ENCODE measurements at regions not wholly inside any gene's neighbourhood (a gene's known extent, or its start where the extent isn't known, plus 50 kb on each side); places are given as distances from the start of the nearest gene placed in this dataset.
A peak's percentile ranks its signal among the peaks of the same experiment; 100 is the strongest.

DNA sequence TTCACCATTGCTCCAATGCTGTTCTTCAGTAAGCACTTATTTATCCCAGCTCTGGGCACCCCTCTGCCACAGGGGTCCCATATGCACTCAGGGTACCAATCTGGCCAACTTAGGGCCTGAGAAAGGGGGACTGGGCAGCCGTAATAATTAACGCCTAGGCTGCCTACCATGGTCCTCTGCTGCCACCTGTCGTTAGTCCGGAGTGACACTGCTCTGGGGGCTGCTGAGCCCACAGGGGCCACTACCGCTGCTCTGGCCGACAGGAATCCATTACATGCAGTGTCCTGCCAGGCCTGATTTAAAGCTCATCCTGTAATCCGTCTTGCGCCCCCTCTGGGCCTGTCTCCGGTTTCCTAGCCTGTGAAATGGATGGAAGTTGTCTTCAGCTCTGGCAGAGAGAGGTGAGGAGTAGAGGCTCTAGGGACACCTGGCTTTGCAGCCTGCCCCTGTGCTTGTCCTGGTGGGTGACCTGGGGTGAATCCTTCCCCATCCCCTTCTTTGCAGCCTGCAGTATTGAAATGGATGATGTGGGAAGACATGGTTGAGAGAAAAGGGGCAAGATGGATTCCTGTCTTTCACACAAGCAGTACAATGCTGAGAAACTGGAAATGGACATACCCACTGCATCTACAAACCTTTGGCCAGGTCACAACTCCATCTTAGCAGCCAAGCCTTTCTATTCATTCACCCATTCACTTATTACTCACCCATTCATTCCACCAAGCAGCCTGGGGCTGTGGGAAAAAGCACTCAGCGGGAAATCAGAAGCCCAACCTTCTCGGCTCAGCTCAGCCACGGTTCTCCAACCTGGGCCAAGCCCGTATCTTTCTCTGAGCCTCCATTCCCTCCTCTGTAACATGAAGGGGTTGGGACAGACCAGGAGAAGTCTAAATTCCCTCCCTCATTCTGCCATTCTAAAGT is 116.3 kb upstream of the NALF2 start:
- no TSS peak for BruUV-seq (replicated peaks)
- CTCF ChIA-PET, result interaction anchor here (0.5 kb wide), 1 partner anchor 627 kb away, joined by 3 read pairs; no protein-coding TSS in a partner anchor
- Histone ChIP-seq H3K27me3 (ENCODE audit: control insufficient read depth, insufficient read depth, low read length) (peaks cover 3% of the 10 kb centered on the region; the same call in 1 of the 2 replicates), H3K9me3 (ENCODE audit: control insufficient read depth, insufficient read depth, low read depth, low read length) (no peaks in the 10 kb centered on the region), H3K4me3 (ENCODE audit: low read depth in 2 of 2, low read length in 2 of 2) (no peak overlapping the region), H3K36me3 (ENCODE audit: control insufficient read depth, insufficient read depth, low read length) (no peaks in the 10 kb centered on the region), H3K4me1 (ENCODE audit: control insufficient read depth, insufficient read depth, low read length) (no peaks in the 10 kb centered on the region; the same call in 1 of the 2 replicates), H3K27ac (ENCODE audit: low read length) (no peak overlapping the region)
- ATAC-seq, result peak; percentile 89
- DNase-seq (ENCODE audit: low read depth, low spot score), result no peak
- POLR2A ChIA-PET, result no interaction called here
- in situ Hi-C loops (cut with HindIII; ENCODE audit: low pct_unique_long_range_greater_than_20kb, low sequenced_read_pairs), result no loop called here
- intact Hi-C loops (cut with micrococcal nuclease; ENCODE audit: unreplicated experiment), result loop anchor here (1.0 to 5.0 kb wide), 3 partner anchors 96 to 560 kb away; no protein-coding TSS in a partner anchor
- TF ChIP-seq, protein P1, sequence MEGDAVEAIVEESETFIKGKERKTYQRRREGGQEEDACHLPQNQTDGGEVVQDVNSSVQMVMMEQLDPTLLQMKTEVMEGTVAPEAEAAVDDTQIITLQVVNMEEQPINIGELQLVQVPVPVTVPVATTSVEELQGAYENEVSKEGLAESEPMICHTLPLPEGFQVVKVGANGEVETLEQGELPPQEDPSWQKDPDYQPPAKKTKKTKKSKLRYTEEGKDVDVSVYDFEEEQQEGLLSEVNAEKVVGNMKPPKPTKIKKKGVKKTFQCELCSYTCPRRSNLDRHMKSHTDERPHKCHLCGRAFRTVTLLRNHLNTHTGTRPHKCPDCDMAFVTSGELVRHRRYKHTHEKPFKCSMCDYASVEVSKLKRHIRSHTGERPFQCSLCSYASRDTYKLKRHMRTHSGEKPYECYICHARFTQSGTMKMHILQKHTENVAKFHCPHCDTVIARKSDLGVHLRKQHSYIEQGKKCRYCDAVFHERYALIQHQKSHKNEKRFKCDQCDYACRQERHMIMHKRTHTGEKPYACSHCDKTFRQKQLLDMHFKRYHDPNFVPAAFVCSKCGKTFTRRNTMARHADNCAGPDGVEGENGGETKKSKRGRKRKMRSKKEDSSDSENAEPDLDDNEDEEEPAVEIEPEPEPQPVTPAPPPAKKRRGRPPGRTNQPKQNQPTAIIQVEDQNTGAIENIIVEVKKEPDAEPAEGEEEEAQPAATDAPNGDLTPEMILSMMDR (IDR thresholded peaks at IDR 0.05), result peak; percentile 86
- no peak for TF ChIP-seq POLR2AphosphoS5 (IDR thresholded peaks at IDR 0.05; ENCODE audit: low read depth, low read length)

DNA sequence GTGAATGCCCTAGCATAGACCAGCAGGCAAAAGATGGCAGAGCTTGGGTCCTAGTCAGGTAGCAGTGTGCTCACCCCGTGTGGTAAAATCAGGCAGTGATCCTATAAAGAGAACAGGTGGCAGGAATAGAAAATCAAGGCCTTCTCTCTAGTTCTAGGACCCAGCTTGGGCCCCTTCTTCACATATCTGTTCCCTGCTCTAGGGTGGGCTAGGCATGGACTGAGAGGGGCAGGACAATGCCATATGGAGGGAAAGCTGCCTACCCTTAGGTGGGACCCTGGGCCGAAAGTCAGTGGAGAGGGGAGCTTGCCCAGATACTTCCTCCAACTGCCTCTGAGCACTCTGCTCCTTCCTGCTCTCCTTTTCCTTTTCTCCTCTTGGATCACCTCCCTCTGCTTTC is 117.4 kb upstream of the NALF2 start:
- no peak for ATAC-seq
- Histone ChIP-seq H3K4me3 (ENCODE audit: low read depth in 2 of 2, low read length in 2 of 2) (no peak overlapping the region), H3K27me3 (ENCODE audit: control insufficient read depth, insufficient read depth, low read length) (peaks cover 3% of the 10 kb centered on the region; the same call in 1 of the 2 replicates), H3K9me3 (ENCODE audit: control insufficient read depth, insufficient read depth, low read depth, low read length) (no peaks in the 10 kb centered on the region), H3K27ac (ENCODE audit: low read length) (no peak overlapping the region), H3K36me3 (ENCODE audit: control insufficient read depth, insufficient read depth, low read length) (no peaks in the 10 kb centered on the region), H3K4me1 (ENCODE audit: control insufficient read depth, insufficient read depth, low read length) (no peaks in the 10 kb centered on the region; the same call in 1 of the 2 replicates)
- BruUV-seq (replicated peaks), result no TSS peak
- POLR2A ChIA-PET, result no interaction called here
- intact Hi-C loops (cut with micrococcal nuclease; ENCODE audit: unreplicated experiment), result loop anchor here (1.0 to 5.0 kb wide), 3 partner anchors 94 to 558 kb away; no protein-coding TSS in a partner anchor
- no peak for TF ChIP-seq TCF7L2 (IDR thresholded peaks at IDR 0.05; ENCODE audit: low read depth, low read length)
- no peak for TF ChIP-seq SIN3A (IDR thresholded peaks at IDR 0.05; ENCODE audit: borderline replicate concordance, insufficient read depth, low read depth, low read length)
- no peak for TF ChIP-seq POLR2AphosphoS5 (IDR thresholded peaks at IDR 0.05; ENCODE audit: low read depth, low read length)
- TF ChIP-seq, protein P2, sequence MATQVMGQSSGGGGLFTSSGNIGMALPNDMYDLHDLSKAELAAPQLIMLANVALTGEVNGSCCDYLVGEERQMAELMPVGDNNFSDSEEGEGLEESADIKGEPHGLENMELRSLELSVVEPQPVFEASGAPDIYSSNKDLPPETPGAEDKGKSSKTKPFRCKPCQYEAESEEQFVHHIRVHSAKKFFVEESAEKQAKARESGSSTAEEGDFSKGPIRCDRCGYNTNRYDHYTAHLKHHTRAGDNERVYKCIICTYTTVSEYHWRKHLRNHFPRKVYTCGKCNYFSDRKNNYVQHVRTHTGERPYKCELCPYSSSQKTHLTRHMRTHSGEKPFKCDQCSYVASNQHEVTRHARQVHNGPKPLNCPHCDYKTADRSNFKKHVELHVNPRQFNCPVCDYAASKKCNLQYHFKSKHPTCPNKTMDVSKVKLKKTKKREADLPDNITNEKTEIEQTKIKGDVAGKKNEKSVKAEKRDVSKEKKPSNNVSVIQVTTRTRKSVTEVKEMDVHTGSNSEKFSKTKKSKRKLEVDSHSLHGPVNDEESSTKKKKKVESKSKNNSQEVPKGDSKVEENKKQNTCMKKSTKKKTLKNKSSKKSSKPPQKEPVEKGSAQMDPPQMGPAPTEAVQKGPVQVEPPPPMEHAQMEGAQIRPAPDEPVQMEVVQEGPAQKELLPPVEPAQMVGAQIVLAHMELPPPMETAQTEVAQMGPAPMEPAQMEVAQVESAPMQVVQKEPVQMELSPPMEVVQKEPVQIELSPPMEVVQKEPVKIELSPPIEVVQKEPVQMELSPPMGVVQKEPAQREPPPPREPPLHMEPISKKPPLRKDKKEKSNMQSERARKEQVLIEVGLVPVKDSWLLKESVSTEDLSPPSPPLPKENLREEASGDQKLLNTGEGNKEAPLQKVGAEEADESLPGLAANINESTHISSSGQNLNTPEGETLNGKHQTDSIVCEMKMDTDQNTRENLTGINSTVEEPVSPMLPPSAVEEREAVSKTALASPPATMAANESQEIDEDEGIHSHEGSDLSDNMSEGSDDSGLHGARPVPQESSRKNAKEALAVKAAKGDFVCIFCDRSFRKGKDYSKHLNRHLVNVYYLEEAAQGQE (IDR thresholded peaks at IDR 0.05; ENCODE audit: insufficient read depth in 1 of 2, low read depth in 2 of 2, low read length in 1 of 2), result no peak
- TF ChIP-seq, protein P1 (IDR thresholded peaks at IDR 0.05), result no peak
- CTCF ChIA-PET, result interaction anchor here (0.6 kb wide), 1 partner anchor 92 kb away, joined by 5 read pairs; no protein-coding TSS in a partner anchor
- DNase-seq (ENCODE audit: low read depth, low spot score), result no peak
- in situ Hi-C loops (cut with HindIII; ENCODE audit: low pct_unique_long_range_greater_than_20kb, low sequenced_read_pairs), result no loop called here
